GM18520 (cell line): ENCODE measurements at regions not wholly inside any gene's neighbourhood (a gene's known extent, or its start where the extent isn't known, plus 50 kb on each side); places are given as distances from the start of the nearest gene placed in this dataset.

Experiments
- ATAC-seq: cut with Tn5 transposase; IDR thresholded peaks from one replicate; pipeline ENCODE4 v1.9.1; 2021; ENCODE audit not compliant: unreplicated experiment

DNA sequence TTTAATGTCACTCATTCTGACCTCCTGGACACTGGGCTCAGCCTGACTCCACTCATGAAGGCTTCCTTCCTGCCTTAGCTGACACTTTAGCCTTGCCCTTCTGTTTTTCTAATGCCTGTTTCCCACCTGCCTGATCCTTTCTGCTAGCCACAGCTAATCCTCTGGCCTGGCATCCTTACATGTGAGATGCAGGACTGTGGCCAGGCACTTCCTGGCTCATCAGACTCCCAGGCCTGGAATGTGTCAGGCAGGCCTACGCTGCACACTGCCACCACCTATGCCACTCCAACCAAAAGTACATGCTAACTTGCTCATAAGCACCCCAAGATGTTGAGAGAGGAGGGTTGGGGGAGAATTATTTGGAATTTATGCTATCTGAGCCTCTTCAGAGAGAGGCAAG lies 138.8 kb upstream of the NALF2 start:
- no peak for ATAC-seq

DNA sequence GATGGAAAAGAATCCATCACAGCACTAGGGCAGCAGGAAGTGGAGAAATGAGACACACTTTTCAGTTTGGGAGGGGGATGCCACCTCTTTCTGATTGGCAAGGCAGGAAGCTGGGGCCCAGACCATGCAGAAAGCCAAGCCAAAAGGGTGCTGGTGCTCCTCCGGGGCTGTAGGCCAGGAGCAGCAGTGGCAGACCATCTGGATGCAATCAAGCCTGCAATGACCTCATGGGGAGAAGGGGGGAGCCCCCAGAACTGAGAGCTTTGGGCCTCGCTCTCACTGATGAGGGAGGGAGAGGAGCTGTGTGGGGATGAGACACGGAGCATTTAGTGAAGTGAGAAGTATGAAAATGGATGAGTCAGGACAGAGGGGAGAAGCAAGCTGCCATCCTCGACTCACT lies 141.3 kb upstream of the NALF2 start:
- ATAC-seq = no peak

DNA sequence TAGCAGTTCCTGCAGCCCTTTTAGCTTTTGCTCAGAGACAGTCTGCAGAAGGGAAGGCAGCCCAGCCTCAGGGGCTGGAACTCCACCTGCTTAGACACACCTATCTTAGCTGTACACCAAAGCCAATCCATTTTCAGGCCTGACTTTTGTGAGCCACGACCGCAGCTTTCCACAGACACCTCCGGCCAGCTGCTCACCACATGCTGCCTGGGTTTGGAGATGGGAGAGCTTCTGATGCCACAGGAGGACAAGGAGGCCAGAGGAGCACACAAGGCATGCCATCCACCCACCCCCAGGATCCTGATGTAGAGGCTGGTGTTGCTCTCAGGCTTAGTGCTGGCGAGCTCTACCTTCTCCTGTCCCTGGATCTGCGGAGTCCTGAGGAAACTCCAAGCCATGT lies 141.8 kb upstream of the NALF2 start:
- no peak for ATAC-seq

DNA sequence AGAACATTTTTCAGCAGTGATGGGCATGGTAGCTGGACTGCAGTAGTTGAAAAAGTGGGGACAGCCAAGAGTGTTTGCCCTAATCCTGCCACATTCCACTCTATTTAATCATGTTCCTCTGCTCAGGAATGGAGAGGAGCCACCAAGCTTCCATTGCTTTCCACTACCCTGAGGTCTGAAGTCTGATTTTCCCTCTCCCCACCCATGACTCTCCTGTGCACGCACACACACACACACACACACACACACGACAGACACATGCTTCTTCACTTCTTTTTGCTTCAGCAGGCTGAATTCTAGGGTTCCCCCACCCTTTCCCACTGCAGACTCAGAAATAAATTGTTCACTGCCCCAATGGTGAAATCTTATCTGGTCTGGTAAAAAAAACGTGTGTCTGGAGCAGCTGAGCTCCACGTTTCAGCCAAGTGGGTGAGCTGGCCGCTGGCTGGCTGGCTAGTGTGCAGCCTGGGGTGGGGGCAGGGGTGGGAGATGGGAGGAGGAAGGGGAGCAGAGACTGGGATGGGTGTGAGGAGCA lies 142.7 kb upstream of the NALF2 start:
- ATAC-seq = no peak

DNA sequence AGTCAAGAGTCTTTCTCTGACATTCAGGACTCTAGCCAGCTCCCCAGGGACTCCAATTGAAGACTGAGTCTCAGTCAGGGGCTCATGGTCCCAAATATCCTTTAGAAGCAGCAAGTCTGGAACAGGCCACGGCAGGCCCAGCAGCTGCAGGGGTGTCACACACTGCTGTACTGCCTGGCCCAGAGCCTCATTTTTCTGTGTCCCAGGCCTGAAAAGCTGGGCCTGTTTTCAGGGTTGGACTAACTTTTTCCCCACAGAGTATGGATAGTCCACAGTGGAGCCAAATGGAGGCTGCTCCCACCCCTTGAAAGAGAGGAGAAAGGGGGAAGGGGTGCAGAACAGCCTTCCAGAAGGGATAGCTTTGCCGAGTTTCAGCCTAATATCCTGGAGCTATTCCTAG lies 146.8 kb upstream of the NALF2 start:
- no peak for ATAC-seq

DNA sequence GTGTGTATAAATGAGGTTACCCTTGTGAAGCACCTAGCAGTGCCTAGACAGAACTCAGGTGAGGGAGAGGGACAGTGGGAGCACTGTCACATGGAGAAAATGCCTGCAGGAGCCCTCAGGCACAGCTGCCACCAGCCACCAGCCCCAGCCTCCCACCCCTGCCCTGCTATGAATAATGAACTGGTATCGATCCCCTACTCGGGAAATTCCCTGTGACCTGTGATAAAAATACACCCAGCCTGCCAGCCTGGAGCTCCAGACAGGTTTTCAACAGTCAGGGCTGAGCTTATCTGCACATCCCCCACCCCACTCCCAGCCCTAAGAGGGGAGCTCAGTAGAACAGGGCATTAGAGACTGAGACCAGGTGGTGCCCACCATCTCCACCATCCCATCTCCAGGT lies 159.6 kb upstream of the PJA1 start:
- ATAC-seq = no peak

DNA sequence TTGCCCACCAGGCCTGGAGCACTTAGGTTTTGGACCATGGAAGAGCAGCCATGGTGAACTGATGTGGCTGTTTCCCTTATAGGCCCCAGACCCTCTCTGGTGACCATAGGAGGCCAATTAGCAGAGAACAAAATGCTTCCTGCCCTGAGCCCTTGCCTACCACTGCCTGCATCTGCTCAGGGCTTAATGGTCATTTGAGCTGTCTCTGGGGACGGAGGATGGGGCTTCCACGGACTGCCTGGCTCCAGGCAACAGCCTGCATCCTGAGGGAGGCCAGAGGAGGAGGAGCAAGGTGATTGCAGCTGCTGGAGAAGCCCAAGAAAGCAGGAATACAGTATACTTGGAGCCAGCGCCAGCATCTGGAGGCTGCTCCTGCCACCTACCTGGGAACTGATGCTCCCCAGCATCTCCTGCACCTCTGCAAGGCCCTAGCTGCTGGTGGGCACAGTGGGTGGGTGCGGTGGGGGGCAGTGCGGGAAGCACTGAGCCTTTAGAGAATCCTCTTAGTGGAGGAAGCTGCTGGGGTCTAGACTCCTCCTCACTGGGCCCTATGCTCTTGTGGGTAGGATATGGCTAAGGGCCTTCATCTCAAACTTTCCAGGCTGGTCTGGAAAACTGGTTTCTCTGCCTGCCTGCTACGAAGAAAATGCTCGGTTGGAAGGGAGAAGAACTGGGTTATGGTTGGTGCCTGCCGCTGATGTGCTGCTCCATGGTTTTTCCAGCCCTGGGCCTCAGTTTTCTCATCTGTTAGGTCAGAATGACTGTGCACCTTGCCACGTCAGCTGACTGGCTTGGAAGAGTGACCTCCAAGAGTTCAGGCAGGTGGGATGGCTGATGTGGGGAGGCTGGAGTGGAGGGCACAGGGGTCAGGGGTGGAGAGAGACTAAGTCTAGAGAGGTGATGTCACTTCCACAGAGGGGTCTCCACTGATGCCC lies 158.8 kb upstream of the PJA1 start:
- ATAC-seq = no peak

DNA sequence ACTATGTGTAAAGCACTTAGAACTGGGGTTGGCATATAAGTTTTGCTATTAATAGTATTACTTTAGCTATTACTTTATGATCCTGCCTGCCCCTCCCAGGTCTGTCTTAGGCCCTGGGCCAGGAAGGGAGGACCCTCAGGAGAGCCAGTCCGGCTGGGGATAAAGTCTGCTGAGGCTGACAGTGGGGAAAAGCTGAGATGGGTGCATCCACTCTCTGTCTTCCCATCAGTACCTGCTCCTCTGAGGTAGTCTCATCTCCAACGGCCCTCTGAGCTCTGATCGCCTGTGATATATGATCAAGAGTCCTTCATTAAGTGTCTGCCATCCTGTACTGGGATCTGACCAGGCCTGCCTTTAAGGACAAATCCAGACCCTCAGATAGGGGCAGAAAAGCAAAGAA lies 156.5 kb upstream of the PJA1 start:
- no peak for ATAC-seq

DNA sequence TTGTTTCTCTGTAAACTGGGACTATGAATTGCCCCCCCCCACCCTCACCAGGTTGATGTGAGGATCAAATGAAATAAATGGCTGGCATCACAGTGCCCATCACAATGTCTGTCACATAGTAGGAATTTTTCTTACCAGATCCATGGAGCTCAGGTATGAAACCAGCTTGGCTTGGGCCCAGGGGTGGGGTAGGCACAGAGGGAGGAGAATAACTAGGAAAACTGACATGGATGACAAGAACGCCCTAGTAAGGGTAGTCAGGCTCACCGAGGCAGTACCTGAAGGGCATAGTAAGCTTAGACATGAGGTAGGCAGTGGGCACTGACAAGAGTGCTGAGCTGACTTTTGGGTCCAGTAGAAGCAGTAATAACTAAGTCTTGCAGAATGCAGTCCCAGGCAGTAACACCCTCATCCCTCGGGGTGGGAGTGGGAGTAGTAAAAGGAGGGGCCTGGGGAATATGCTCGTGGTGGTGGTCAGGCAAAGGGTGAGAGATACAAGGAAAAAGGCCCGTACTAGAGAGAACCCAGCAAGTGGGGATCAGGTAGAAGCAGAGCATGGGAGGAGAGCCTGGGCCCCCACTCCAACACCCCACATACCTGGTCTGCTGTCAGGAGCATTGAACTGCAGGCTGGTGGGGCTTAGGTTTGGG lies 155.9 kb upstream of the PJA1 start:
- no peak for ATAC-seq

DNA sequence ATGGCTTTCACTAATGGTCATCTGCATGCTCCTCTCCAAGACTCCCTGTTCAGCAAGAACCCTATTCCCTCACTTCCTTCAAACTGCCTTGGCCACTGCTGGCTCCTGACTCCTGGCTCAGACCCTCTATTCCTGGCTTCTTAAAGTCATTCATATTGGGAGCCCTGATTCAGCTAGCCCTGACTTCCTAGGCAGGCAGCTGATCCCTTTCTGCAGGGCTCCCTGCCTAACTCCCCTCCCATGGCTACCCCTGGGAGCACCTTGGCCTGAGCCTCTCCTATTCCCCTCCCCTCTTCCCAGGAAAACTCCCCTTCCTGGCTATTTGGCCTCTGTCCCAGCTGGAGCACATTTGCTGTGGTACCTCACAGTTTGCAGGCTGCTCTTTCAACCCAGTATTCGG lies 154.9 kb upstream of the PJA1 start:
- ATAC-seq = no peak

DNA sequence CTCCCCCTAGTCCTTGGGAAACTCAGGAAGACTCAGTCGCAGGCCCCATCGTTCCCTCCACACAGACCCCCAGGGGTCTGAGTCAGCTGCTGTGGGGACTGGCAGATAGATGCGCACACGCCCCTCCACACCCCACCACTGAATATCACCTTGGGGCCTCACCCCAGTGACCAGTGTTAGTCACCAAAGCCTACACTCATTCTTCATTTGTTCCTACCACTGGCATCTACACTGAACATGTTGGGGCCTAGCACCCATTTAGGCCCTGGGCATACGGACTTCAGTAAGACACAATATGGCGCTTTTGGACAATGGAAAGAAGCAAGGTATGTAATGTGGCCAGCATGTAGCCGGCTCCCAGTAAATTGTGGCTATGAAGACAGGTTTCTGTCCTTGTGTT lies 154.1 kb upstream of the PJA1 start:
- no peak for ATAC-seq

DNA sequence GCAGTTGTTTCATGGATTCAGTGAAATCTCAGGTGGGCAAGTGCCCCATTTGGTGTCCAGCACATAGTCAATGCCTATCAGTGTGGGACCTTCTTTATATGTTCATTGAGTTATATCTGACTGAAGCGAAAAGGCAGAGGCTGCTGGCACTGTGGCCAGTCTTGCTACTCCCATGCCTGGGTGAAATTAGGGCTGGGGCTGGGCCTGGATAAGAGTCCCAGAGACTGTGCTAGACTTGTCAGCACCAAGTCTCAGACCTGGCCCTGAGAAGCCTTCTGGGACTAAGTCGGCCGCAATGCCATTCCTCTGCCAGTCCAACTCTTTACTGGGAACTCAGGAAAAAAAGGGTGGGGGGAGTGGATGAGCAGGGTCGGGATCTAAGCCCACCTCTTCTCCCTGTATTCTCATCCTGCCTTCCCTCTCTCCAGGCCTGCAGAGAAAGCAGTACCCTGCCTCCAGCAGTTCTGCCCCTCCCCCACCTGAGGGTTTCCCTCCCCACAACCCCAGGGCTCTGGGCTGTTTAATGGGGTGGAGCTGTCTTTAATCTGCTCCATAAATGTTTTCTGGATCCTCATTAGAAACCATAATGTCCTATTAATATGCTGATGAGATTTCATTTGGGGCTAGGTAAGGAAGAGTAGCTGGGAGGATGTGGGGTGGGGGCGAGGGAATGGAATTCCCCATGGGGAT lies 153.5 kb upstream of the PJA1 start:
- ATAC-seq = no peak

DNA sequence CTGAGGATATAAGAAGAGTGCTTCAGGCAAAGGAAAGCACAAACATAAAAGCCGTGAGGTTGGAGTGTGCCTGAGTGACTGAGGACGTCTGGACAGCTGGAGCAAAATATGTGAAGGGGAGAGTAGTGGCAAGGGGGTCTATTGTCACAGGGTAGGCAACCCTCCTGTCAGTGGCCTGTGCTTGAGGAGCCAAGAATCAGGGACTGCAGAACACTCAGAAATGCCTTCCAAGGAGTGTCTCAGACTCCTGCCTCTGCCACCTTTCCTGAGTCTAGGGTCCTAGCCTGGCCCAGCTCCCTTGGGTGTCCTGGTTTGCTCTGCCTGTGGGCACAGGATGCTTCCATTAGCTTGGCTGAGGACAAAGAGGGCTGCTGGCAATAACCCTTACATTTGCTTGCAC lies 152.5 kb upstream of the PJA1 start:
- no peak for ATAC-seq

DNA sequence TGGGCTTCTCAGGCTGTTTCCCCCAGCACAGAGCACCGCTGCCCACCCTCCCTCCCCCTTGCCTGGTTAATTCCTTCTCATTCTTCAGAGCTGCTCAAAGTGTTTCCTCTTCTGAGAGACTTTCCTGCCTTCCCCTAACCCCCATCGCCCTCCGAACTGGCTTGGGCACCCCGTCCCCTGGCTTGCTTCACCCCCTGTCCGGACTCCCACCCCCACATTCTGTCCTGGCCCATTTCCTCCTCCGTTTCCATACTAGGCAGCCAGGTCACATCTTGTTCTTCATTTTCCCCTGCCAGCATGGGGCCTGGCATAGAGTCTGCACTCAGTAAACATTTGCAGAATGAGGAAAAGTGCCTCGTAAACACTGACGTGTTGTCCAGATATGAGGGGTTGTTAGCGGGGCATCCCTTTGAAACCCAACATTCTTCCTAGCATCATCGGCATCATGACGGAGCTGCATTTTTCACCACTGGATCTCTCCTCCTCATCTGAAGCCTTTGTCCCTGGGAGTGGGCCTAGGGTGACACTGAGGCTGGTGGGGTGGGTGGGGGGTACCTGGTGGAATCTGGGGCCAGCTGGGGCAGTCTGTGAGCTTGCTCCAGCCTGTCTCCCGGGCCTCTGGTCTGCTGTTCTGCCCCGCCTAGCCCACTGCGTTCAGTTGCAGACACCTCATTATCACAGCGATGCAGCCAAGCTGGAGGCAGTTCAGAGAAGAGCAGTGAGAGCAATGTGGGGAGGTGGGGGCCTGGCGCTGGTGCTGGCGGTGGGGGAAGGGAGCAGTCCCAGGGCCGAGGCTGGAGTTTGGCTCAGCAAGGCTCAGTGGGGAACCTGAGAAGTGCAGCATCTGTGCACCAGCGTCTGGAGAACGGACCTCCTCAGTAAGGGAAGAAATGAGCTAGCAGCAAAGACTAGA lies 149.4 kb upstream of the PJA1 start:
- ATAC-seq = no peak

DNA sequence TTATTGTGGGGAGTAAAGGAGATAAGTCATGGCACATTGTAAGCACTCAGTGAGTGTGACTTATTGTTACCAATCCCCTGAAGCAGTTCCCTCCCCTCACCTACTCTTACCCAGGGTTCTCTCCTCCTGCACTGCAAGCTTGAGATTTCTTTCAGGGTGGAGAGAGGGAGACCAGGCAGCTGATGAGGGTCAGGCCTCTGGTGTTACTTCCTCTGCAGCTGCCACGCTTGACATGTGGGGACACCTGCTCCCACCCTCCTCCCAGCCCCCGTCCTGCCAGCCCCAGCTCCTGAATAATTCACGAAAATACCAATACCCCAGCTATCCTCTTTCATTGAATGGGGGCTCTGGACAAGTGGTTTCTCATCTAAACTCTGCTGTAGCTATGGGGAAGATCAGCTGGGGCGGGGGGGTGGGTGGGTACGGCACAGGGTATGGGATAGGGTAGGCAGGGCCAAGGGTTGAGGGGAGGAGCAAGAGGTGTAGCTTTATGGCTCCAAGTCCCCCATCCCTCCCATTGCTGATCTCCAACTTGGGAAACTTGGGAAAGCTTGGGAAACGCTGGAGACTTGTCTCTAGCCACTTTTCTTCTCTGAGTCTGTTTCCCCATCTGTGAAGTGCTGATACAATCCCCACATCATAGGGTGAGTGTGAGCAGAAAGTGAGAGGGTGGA lies 148.5 kb upstream of the PJA1 start:
- ATAC-seq = no peak

DNA sequence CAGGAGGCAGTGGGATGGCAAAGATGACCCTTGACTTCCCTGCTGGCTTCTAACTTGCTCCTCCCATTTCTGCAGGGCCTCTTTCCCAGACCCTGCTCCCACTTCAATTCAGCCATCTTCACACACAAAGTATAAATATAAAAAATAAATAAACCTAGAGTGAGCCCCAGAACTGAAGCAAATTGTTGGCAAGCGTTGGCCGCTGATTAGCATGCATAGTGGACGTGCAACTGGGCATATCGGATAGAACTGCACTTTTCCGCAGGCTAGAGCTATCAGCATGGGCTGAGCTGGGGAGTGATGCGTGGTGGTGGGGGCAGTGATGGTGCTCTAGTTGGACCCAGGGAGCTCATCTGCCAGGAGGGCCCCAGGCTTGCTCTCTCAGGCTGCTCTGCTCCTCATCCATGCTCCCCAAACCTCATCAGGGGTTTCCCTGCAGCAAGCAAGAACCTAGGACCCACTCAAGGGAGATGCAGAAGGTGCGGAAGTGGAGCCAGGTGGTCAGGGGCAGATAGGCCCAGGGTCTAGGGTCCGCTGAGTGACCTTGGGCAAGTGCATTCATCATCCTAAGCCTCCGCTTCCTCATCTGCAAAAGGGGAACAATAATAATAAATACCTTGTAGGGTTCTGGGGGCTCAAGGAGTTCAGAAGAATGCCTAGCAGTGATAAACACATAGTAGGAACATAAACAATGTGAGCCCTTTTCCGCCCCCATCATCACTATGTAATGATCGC lies 146.8 kb upstream of the PJA1 start:
- ATAC-seq = no peak

DNA sequence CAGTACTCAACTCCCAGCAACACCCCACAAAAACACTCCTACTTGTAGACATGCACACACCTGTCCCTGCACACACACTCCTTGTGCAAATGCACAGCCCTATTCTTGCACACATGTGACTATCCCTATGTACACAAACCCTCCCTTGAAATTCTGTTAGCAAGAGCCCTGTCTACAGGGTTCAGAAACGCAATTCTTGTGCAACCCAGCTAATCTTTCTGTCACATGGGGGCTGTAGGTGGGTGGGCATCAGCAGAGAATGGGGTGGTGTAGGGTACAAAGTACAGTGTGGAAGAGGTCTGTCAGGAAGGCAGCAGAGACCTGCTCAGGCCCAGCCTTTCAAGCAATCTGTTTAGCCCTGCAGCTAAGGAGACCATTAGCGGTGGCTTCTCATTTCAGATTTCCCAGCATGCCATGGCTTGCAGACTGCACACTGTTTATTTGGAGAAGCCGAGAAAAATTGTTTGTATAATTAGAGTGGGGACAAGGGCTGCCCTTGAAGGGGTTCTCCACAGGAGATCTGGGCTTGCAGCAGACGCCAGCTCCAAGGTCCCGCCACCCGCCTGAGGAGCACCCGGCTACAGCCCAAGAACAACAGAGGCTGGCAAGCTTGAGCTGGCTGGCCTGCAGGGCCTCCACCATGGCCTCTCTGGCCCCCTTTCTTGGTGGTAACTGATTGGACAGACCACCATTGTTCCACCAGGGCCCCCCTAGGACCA lies 144.0 kb upstream of the PJA1 start:
- ATAC-seq = no peak

DNA sequence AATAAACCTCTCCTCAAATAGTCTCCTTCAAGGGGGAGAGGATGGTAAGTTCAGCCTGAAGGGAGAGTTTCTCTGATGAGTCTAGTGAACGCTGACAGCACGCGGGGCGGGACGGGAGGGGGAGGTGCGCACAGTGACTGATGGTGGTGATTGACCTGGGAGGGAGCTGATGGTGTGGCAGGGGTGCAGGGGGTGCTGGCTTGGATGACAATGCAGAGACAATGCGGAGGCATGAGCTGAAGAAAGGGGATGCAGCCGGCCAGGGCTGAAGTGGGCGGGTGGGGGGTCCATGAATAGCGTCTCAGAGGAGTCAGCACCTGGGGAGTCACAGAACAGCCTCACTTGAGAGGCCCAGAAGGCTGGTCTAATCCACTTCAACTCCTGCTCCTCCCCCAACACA lies 142.5 kb upstream of the PJA1 start:
- ATAC-seq = no peak

DNA sequence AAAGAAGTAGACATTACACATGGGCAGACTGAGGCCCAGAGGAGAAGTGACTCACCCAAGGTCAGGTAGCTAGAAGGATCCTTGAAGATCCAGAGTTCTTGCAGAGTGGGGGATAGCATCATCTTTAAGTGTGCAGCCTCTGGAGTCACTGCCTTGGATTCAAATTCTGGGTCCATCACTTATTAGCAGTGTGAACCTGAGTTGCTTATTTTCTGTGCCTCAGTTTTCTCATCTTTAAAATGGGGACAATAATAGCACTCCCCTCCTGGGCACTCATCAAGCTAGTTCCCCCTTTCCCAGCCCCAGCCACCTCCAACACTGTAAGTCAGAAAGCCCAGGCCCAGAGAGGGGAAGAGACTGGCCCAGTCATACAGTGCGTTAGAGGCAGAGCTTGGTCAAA lies 141.8 kb upstream of the PJA1 start:
- no peak for ATAC-seq
